ENCODE measurements at regions not wholly inside any gene's neighbourhood (a gene's known extent, or its start where the extent isn't known, plus 50 kb on each side); places are given as distances from the start of the nearest gene placed in this dataset.
A peak's percentile ranks its signal among the peaks of the same experiment; 100 is the strongest.

DNA sequence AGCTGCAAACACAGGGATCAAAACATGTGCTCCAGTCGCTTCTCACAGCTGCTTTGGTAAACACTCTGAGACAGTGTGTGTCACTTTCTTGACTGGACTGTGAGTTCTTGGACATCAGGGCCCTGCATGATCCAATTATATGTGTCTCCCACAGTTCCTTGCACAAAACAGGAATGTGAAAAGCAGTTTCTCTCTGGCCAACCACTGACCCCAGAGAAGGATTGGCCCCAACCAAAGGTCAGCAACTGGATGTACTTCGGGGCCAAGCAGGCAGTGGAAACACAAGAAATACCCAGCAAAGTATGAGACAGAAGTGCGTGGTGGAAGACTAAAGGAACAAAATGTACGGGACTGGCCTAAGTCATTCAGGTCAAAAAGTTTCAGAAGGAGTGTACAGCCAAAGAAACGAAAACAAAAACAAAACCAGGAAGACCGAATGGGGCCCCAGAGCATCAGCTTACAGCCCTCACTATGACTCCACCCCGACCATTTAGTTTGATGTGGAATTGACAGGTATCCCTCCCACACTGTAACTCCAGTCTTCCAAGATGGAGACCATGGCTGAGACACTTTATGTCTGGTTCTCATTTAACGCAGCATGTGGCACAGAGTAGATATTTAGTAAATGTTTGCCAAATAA lies 76.7 kb upstream of the LPP start:
- Histone ChIP-seq H3K36me3 (no peaks in the 10 kb centered on the region), H3K9me3 (ENCODE audit: low read depth) (no peaks in the 10 kb centered on the region), H3K27me3 (peaks cover 3% of the 10 kb centered on the region), H3K4me3 (no peak overlapping the region), H3K27ac (no peak overlapping the region), H3K4me1 (ENCODE audit: low read depth) (no peaks in the 10 kb centered on the region)
- TF ChIP-seq, protein P1, sequence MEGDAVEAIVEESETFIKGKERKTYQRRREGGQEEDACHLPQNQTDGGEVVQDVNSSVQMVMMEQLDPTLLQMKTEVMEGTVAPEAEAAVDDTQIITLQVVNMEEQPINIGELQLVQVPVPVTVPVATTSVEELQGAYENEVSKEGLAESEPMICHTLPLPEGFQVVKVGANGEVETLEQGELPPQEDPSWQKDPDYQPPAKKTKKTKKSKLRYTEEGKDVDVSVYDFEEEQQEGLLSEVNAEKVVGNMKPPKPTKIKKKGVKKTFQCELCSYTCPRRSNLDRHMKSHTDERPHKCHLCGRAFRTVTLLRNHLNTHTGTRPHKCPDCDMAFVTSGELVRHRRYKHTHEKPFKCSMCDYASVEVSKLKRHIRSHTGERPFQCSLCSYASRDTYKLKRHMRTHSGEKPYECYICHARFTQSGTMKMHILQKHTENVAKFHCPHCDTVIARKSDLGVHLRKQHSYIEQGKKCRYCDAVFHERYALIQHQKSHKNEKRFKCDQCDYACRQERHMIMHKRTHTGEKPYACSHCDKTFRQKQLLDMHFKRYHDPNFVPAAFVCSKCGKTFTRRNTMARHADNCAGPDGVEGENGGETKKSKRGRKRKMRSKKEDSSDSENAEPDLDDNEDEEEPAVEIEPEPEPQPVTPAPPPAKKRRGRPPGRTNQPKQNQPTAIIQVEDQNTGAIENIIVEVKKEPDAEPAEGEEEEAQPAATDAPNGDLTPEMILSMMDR (IDR thresholded peaks at IDR 0.05; ENCODE audit: low read depth, low read length): no peak
- DNase-seq (ENCODE audit: low read depth in 1 of 2, low spot score in 1 of 2): no peak

DNA sequence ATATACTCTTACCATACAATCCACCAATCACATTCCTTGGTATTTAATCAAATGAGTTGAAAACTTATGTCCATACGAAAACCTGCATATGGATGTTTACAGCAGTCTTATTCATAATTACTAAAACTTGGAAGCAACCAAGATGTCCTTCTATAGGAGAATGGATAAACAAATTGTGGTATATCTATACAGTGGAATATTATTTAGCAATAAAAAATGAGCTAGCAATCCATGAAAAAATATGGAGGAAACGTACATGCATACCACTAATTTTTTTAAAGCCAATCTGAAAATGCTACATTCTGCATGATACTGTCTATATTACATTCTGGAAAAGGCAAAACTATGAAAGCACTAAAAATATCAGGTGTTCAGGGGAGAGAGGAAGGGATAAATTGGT lies 73.9 kb upstream of the LPP start:
- DNase-seq (ENCODE audit: low read depth in 1 of 2, low spot score in 1 of 2): no peak
- Histone ChIP-seq H3K27me3 (peaks cover 10% of the 10 kb centered on the region), H3K4me3 (no peak overlapping the region), H3K4me1 (ENCODE audit: low read depth) (no peaks in the 10 kb centered on the region), H3K9me3 (ENCODE audit: low read depth) (no peaks in the 10 kb centered on the region), H3K36me3 (no peaks in the 10 kb centered on the region), H3K27ac (no peak overlapping the region)
- TF ChIP-seq, protein P1 (IDR thresholded peaks at IDR 0.05; ENCODE audit: low read depth, low read length): no peak

- peaks cover 26% of the 10 kb centered on the region for H3K27me3 ChIP-seq
- TF ChIP-seq, protein P1 (IDR thresholded peaks at IDR 0.05; ENCODE audit: low read depth, low read length): no peak
- H3K36me3 ChIP-seq: no peaks in the 10 kb centered on the region
- peak in 1 of 2 donors; percentile 13 for DNase-seq (ENCODE audit: low read depth in 1 of 2, low spot score in 1 of 2)
- H3K4me3 ChIP-seq: no peak overlapping the region
- H3K4me1 ChIP-seq (ENCODE audit: low read depth): no peaks in the 10 kb centered on the region
- H3K27ac ChIP-seq: no peak overlapping the region
- no peaks in the 10 kb centered on the region for H3K9me3 ChIP-seq (ENCODE audit: low read depth)
These were observed 71.9 kb upstream of the LPP start for GRCh38 chr3:188082031-188082430.

GRCh38 chr3:188082450-188082849 lies 71.5 kb upstream of the LPP start:
- Histone ChIP-seq H3K36me3 (no peaks in the 10 kb centered on the region), H3K4me1 (ENCODE audit: low read depth) (no peaks in the 10 kb centered on the region), H3K4me3 (no peak overlapping the region), H3K27me3 (peaks cover 30% of the 10 kb centered on the region), H3K27ac (no peak overlapping the region), H3K9me3 (ENCODE audit: low read depth) (no peaks in the 10 kb centered on the region)
- DNase-seq (ENCODE audit: low read depth in 1 of 2, low spot score in 1 of 2): no peak
- TF ChIP-seq, protein P1 (IDR thresholded peaks at IDR 0.05; ENCODE audit: low read depth, low read length): no peak

DNA sequence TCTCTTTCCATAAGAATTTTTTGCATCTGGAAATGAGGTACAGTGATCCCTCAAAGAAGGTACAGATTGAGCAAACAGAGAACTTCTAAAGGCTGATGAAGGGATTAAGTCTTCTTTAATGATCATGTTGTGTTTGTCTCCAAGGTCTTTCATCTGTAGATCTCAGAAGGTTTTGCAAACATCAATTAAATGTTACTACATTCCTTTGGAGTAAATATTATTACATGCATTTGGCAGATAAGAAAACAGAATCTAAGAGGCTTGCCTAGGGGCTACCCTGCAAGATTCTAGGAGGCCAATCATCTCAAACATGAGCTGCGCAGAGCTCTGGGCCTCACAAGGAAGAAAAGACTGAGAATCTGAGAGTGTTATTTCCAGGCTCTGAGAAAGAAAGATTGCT lies 70.9 kb upstream of the LPP start:
- no peaks in the 10 kb centered on the region for H3K36me3 ChIP-seq
- H3K9me3 ChIP-seq (ENCODE audit: low read depth): no peaks in the 10 kb centered on the region
- H3K27ac ChIP-seq: no peak overlapping the region
- H3K4me3 ChIP-seq: no peak overlapping the region
- TF ChIP-seq, protein P1 (IDR thresholded peaks at IDR 0.05; ENCODE audit: low read depth, low read length): no peak
- H3K27me3 ChIP-seq: peaks cover 36% of the 10 kb centered on the region
- no peak for DNase-seq (ENCODE audit: low read depth in 1 of 2, low spot score in 1 of 2)
- no peaks in the 10 kb centered on the region for H3K4me1 ChIP-seq (ENCODE audit: low read depth)

Data from cardiac muscle cell (in vitro differentiated cells and primary cell).